ENCODE measurements at regions not wholly inside any gene's neighbourhood (a gene's known extent, or its start where the extent isn't known, plus 50 kb on each side); places are given as distances from the start of the nearest gene placed in this dataset.
A peak's percentile ranks its signal among the peaks of the same experiment; 100 is the strongest.

GRCh38 chr13:87128036-87128435, 543.1 kb upstream of the SLITRK5 start:
- TF ChIP-seq TAF1 (IDR thresholded peaks at IDR 0.05; ENCODE audit: low read depth) (no peak), RAD21 (IDR thresholded peaks at IDR 0.05; ENCODE audit: low read depth) (no peak), YY1 (IDR thresholded peaks at IDR 0.05; ENCODE audit: low read depth) (no peak), TCF12 (IDR thresholded peaks at IDR 0.05; ENCODE audit: low read depth) (peak; percentile 84), REST (IDR thresholded peaks at IDR 0.05; ENCODE audit: low read depth) (no peak), CREB1 (IDR thresholded peaks at IDR 0.05; ENCODE audit: low read depth) (no peak), EP300 (IDR thresholded peaks at IDR 0.05; ENCODE audit: borderline replicate concordance) (peak; percentile 87), CEBPB (IDR thresholded peaks at IDR 0.05) (peak; percentile 95), TEAD4 (IDR thresholded peaks at IDR 0.05) (peak; percentile 80)

All from Ishikawa (cell line).